T-helper 2 cell treated with Interferon-gamma antibody and Interleukin-4, amounts not matched to agents 5 μg/mL and 100 μg/mL, for 36 hours (primary cell): ENCODE measurements at regions not wholly inside any gene's neighbourhood (a gene's known extent, or its start where the extent isn't known, plus 50 kb on each side); places are given as distances from the start of the nearest gene placed in this dataset.
A peak's percentile ranks its signal among the peaks of the same experiment; 100 is the strongest.

Source experiments
- DNase-seq: peaks from one replicate; pipeline ENCODE4 v3.0.0; 2021; ENCODE audit warnings: low spot score
- H3K27ac Mint-ChIP-seq: one replicate; pipeline ENCODE4 v1.8.0; 2021; ENCODE audit warnings: mild to moderate bottlenecking, mixed read lengths
- H3K27me3 Mint-ChIP-seq: one replicate; pipeline ENCODE4 v1.8.0; 2021; ENCODE audit warnings: low read depth, mixed read lengths
- H3K36me3 Mint-ChIP-seq: one replicate; pipeline ENCODE4 v1.8.0; 2021; ENCODE audit warnings: low read depth, mixed read lengths
- H3K4me1 Mint-ChIP-seq: one replicate; pipeline ENCODE4 v1.8.0; 2021; ENCODE audit warnings: low read depth, mixed read lengths
- H3K4me3 Mint-ChIP-seq: one replicate; pipeline ENCODE4 v1.8.0; 2022; ENCODE audit warnings: mild to moderate bottlenecking, moderate library complexity, mixed read lengths
- H3K9me3 Mint-ChIP-seq: one replicate; pipeline ENCODE4 v1.8.0; 2021; ENCODE audit warnings: mixed read lengths

GRCh38 chr10:124291001-124291701, 127.6 kb downstream of the OAT start:
- H3K4me1 Mint-ChIP-seq = no peaks in the 10 kb centered on the region
- DNase-seq = no peak
- no peaks in the 10 kb centered on the region for H3K27me3 Mint-ChIP-seq
- no peak overlapping the region for H3K27ac Mint-ChIP-seq
- no peaks in the 10 kb centered on the region for H3K9me3 Mint-ChIP-seq
- H3K36me3 Mint-ChIP-seq = no peaks in the 10 kb centered on the region
- H3K4me3 Mint-ChIP-seq = no peak overlapping the region

DNA sequence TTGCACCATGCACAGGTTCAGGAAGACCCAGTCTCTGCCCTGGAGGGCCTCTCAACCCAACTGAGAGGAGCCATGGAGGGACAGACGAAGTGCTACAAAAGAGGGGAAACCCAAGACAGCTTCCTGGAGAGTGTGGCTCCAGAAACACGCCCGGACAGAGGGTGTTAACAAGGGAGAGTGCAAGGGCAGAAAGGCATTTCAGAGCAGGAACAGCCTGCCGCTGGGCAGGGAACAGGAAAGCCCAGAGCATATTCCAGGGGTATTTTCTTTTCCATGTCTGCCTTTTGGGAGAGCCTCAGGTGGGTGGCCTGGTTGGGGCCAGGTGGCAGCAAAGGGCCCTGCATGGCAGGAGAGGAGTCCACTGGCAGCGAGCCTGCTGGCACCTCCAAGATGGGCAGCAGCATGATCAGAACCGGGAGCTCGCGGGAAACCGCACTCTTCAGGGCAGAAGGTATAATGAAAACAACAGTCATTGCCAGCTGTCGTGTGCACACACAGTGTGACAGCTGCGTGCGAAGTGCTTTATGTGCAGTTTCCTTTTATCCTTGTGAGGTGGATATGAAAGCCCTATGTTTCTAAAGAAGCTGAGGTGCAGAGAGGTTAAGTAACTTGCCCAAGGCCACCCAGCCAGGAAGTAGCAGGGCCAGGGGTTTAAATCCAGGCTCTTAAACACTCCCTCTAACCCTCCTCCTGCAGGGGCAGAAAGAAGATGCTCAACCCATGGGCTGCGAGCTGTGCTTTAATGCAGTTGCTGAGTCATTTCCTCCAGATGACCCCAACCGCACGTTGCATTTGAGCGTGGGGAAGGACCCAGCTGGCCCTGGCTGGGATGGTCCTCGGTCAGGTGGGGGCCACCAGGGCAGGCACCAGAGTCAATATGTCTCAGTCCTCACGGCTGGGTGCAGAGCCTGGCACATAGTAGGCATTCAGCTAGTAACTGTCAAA, 128.6 kb downstream of the OAT start:
- H3K4me1 Mint-ChIP-seq = no peaks in the 10 kb centered on the region
- no peaks in the 10 kb centered on the region for H3K27me3 Mint-ChIP-seq
- H3K9me3 Mint-ChIP-seq = no peaks in the 10 kb centered on the region
- no peak for DNase-seq
- no peak overlapping the region for H3K27ac Mint-ChIP-seq
- no peaks in the 10 kb centered on the region for H3K36me3 Mint-ChIP-seq
- no peak overlapping the region for H3K4me3 Mint-ChIP-seq

- Mint-ChIP-seq H3K4me1 (no peaks in the 10 kb centered on the region), H3K4me3 (no peak overlapping the region), H3K27ac (no peak overlapping the region), H3K9me3 (no peaks in the 10 kb centered on the region), H3K27me3 (no peaks in the 10 kb centered on the region), H3K36me3 (no peaks in the 10 kb centered on the region)
- no peak for DNase-seq
These were observed 129.5 kb downstream of the OAT start for GRCh38 chr10:124288928-124289850.

DNA sequence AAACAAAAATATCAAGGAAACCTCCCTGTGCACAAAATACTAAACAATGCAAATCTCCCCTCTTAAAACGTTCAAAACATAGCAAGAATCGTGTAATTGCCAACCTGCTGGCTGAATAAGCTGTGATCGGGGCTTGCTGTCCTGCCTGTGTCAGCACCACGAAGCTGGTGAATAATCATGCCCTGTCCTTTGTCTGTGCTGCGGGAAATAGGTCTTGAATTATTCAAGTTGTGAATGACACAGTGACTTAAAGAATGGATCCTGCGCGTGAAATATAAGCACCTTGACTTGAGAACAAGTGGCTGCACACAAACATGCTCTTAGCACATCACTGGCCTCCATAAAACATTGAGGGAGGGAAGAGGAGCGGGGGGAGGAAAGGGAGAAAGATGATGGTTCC, 130.2 kb downstream of the OAT start:
- H3K27ac Mint-ChIP-seq = no peak overlapping the region
- H3K4me3 Mint-ChIP-seq = no peak overlapping the region
- no peaks in the 10 kb centered on the region for H3K36me3 Mint-ChIP-seq
- H3K9me3 Mint-ChIP-seq = no peaks in the 10 kb centered on the region
- no peaks in the 10 kb centered on the region for H3K27me3 Mint-ChIP-seq
- H3K4me1 Mint-ChIP-seq = no peaks in the 10 kb centered on the region
- DNase-seq = no peak

DNA sequence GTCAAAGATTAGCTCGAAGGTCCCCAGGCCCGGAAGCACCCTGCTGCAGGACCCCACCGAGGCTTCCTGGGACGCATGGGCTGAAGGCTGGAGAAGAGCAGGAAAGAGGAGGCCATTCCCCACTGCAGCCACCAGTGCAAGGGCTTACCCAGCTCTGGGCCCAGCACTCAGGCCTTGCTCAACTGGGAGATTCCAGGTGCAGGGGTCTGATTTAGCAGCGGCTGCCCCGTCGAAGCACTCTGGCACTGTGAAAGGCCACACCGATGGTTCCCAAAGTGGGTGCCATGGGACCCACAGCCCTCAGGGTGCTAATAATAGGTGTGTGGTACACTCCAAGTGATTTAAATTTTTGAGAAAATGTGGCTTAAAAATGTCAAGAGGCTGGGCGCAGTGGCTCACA, 130.9 kb downstream of the OAT start:
- Mint-ChIP-seq H3K9me3 (no peaks in the 10 kb centered on the region), H3K4me1 (no peaks in the 10 kb centered on the region), H3K36me3 (no peaks in the 10 kb centered on the region)

GRCh38 chr10:124287071-124287685, 131.5 kb downstream of the OAT start:
- Mint-ChIP-seq H3K4me3 (no peak overlapping the region), H3K27me3 (no peaks in the 10 kb centered on the region), H3K36me3 (no peaks in the 10 kb centered on the region), H3K9me3 (no peaks in the 10 kb centered on the region), H3K27ac (no peak overlapping the region), H3K4me1 (no peaks in the 10 kb centered on the region)
- DNase-seq = no peak

More for the DNA sequence above, 130.9 kb downstream of the OAT start:
- Mint-ChIP-seq H3K27ac (no peak overlapping the region), H3K4me3 (no peak overlapping the region), H3K27me3 (no peaks in the 10 kb centered on the region)
- no peak for DNase-seq

- no peak overlapping the region for H3K27ac Mint-ChIP-seq
- no peak for DNase-seq
- no peaks in the 10 kb centered on the region for H3K4me1 Mint-ChIP-seq
- no peaks in the 10 kb centered on the region for H3K36me3 Mint-ChIP-seq
- H3K9me3 Mint-ChIP-seq = no peaks in the 10 kb centered on the region
- no peaks in the 10 kb centered on the region for H3K27me3 Mint-ChIP-seq
- H3K4me3 Mint-ChIP-seq = no peak overlapping the region
These were observed 132.1 kb downstream of the OAT start for GRCh38 chr10:124286621-124287020.

DNA sequence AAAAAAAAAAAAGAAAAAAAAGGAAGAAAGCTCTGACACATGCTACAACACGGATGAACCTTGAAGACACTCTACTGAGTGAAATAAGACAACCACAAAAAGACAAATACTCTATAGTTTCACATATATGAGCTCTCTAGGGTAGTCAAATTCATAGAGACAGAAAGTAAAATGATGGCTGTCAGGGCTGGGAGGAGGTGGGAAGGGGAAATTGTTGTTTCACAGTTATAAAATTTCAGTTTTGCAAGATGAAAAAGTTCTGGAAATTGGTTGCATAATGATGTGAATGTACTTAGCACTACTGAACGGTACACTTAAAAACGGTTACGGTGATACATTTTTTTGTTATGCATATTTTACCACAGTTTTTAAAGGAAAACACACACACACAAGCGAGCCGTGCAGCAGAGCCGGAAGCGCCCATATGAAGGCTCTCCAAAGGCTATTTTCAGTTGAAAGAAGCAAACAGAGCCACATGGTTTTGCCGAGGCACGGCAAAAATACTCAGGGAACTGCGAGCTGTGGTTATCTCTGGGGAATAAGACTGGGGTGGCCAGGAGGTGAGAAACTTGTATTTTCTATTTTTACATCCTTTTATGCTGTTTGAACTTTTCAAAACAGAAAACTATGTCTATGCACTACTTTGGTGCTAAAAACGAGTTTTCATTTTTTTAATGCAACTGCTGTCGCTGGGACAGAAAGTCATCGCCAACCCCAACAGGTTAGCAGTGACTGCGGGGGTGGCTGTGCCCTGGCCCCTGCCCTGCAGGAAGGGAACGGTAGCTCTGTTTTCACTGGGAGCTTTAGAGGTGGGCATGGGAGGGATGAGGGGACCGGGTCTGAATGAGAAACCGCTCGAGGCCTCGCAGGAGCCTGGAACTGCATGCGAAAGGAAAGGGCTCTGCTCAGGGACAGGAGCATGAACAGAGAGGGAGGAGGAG, 132.9 kb downstream of the OAT start:
- peak overlapping the region; percentile 24 for H3K4me3 Mint-ChIP-seq
- H3K4me1 Mint-ChIP-seq = no peaks in the 10 kb centered on the region
- no peak for DNase-seq
- no peaks in the 10 kb centered on the region for H3K27me3 Mint-ChIP-seq
- no peaks in the 10 kb centered on the region for H3K9me3 Mint-ChIP-seq
- no peak overlapping the region for H3K27ac Mint-ChIP-seq
- no peaks in the 10 kb centered on the region for H3K36me3 Mint-ChIP-seq

DNA sequence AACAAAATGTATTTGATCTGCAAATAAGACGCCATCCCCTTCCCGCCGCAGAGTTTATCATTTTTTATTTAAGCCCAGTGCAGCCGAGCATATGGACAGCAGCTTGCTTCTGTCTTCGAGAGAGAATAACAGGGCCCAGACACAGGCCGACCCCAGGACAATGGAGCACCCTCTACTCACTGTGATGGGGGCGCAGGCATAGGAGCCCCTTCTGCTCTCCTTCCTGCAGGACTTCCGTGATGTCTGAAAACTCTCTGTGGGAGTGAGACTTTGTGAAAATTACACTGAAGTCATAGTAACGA, 134.8 kb downstream of the OAT start:
- Mint-ChIP-seq H3K4me1 (no peaks in the 10 kb centered on the region), H3K27ac (no peak overlapping the region), H3K4me3 (no peak overlapping the region), H3K27me3 (no peaks in the 10 kb centered on the region), H3K36me3 (no peaks in the 10 kb centered on the region), H3K9me3 (no peaks in the 10 kb centered on the region)
- no peak for DNase-seq

DNA sequence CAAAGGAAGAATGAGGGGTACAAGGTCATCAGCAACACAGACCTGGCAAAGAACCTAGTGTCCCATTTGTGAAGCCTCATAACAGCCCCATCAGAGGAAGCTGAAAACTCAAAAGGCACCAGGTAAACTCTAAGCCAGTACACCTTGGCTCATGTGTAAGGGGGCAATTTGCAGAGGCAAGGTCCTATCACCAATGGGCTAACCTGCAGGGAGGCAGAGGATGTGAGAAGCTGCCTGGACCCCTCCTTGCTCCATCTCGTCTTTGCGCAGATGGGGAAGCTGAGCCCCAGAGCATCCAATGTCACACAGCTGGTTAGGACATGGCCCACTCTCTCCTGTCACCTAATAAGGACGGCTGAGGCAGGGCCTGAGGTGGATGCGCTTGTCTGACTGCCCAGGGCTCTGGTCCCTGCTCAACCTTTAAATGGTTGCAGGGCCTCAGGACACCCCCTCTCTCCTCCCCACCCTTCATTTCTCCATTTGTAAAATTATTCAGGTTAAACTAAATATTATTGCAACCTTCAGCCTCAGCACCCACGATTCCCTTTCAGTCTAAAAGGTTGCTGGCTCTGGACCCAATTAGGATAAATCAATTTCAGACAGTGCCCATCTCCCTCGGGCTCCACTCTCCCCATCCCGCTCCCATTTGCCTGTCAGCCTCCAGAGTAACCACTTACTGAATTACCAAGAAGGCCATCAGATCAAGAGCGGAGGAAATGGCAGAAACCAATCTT, 135.3 kb downstream of the OAT start:
- no peak for DNase-seq
- Mint-ChIP-seq H3K36me3 (no peaks in the 10 kb centered on the region), H3K27ac (no peak overlapping the region), H3K9me3 (no peaks in the 10 kb centered on the region), H3K4me1 (no peaks in the 10 kb centered on the region), H3K27me3 (no peaks in the 10 kb centered on the region), H3K4me3 (no peak overlapping the region)

DNA sequence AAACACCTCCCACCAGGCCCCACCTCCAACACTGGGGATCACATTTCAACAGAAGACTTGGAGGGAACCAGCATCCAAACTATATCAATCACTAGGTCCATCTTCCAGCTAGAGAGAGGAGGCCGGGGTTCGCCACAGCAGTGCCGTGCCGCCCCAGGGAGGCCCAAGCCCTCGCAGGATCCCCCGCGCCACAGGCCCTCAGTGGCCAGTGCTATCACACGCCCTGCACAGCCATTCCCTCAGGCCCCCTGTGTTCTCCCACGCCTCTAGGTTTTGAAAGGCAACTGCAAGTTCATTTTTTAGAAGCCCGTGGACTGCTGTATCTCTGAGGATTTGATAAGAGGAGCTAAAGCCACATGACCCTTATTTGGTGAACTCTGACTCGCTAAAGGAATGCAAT, 136.4 kb downstream of the OAT start:
- Mint-ChIP-seq H3K27ac (no peak overlapping the region), H3K27me3 (no peaks in the 10 kb centered on the region), H3K4me3 (no peak overlapping the region), H3K9me3 (no peaks in the 10 kb centered on the region), H3K4me1 (no peaks in the 10 kb centered on the region), H3K36me3 (no peaks in the 10 kb centered on the region)
- DNase-seq = no peak

DNA sequence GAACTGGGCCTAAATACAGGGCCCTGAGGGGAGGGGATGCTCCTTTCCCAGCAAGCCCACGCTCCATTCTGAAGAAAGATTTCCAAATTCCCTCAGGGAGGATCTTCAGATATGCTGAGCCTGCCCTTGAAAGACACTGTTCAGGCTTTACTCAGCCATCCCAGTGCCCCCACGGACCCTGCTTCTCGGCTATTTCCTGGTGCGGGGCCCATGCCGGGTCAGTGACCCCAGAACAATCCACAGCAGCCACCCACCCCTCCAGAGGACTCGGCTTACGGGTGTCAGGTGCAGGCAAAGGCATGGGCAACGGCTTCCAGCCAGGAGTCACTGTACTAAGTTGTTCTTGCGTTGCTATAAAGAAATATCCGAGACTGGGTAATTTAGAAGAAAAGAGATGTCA, 137.1 kb downstream of the OAT start:
- Mint-ChIP-seq H3K4me1 (no peaks in the 10 kb centered on the region), H3K36me3 (no peaks in the 10 kb centered on the region), H3K27me3 (no peaks in the 10 kb centered on the region), H3K27ac (no peak overlapping the region), H3K4me3 (no peak overlapping the region), H3K9me3 (no peaks in the 10 kb centered on the region)
- DNase-seq = no peak
